HG02938 (cell line): ENCODE measurements at regions not wholly inside any gene's neighbourhood (a gene's known extent, or its start where the extent isn't known, plus 50 kb on each side); places are given as distances from the start of the nearest gene placed in this dataset.
"Not testable (repeated sequence)": the region's sequence is repeated elsewhere in the genome, so short reads cannot be mapped to it uniquely, and the experiment has no call there.

Source experiments
- ATAC-seq: cut with Tn5 transposase; IDR thresholded peaks from one replicate; pipeline ENCODE4 v1.9.1; 2021; ENCODE audit warnings: mild to moderate bottlenecking, moderate library complexity; ENCODE audit not compliant: unreplicated experiment

GRCh38 chr6:56725254-56725653 lies 82.6 kb upstream of the DST start:
- ATAC-seq: no peak

GRCh38 chr6:56724455-56724854 lies 81.8 kb upstream of the DST start:
- no peak for ATAC-seq

- ATAC-seq: no peak
Measured at GRCh38 chr6:56720882-56721281, 78.2 kb upstream of the DST start.

- ATAC-seq: not testable (repeated sequence)
Measured at GRCh38 chr6:56720202-56720601, 77.5 kb upstream of the DST start.

- not testable (repeated sequence) for ATAC-seq
Measured at GRCh38 chr6:56719315-56720058, 76.8 kb upstream of the DST start.

GRCh38 chr6:56718236-56718635 lies 75.5 kb upstream of the DST start:
- ATAC-seq: no peak

- ATAC-seq: no peak
Measured at GRCh38 chr6:56716229-56716628, 73.5 kb upstream of the DST start.

GRCh38 chr6:56715741-56716140 lies 73.1 kb upstream of the DST start:
- no peak for ATAC-seq

GRCh38 chr6:56714982-56715456 lies 72.3 kb upstream of the DST start:
- ATAC-seq: no peak

GRCh38 chr6:56714273-56714672 lies 71.6 kb upstream of the DST start:
- ATAC-seq: no peak

GRCh38 chr6:56713254-56713672 lies 70.6 kb upstream of the DST start:
- no peak for ATAC-seq

- no peak for ATAC-seq
Measured at GRCh38 chr6:56710967-56711366, 68.3 kb upstream of the DST start.

GRCh38 chr6:56709650-56710049 lies 67.0 kb upstream of the DST start:
- no peak for ATAC-seq

GRCh38 chr6:56708810-56709597 lies 66.3 kb upstream of the DST start:
- ATAC-seq: no peak

- ATAC-seq: no peak
Measured at GRCh38 chr6:56706981-56707726, 64.5 kb upstream of the DST start.

GRCh38 chr6:56699066-56699654 lies 56.5 kb upstream of the DST start:
- no peak for ATAC-seq

GRCh38 chr6:56695702-56696101 lies 53.0 kb upstream of the DST start:
- ATAC-seq: no peak

- ATAC-seq: no peak
Measured at GRCh38 chr6:56694002-56694401, 51.3 kb upstream of the DST start.

- no peak for ATAC-seq
Measured at GRCh38 chr6:56693246-56693607, 50.5 kb upstream of the DST start.

- ATAC-seq: no peak
Measured at GRCh38 chr6:56692523-56693245, 50.0 kb upstream of the DST start.
